ENCODE measurements at regions not wholly inside any gene's neighbourhood (a gene's known extent, or its start where the extent isn't known, plus 50 kb on each side); places are given as distances from the start of the nearest gene placed in this dataset.

DNA sequence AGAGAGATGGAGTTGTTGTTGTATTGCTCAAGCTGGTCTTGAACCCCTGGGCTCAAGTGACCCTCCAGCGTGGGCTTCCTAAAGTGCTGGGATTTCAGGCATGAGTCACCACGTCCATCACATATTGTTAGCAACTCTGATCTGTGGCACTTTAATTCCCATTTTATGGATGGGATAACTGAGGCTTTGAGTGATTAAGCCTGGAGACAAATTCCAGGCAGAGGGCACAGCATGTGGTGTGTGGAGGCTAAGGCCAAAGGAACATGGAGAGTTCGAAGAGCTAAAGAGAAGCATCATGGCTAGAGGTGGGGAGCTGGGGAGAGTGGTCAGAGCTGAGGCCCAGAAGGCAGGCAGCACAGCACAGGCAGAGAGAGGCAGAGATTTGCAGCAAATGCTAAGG is 458.4 kb downstream of the XPNPEP1 start:
- DNase-seq (ENCODE audit: low spot score) (no peak), ATAC-seq (no peak)
- ChIA-PET POLR2A (no interaction called here), CTCF (no interaction called here)
- Mint-ChIP-seq H3K9me3 (no peaks in the 10 kb centered on the region; the same call in 1 of the 2 replicates), H3K4me3 (no peak overlapping the region), H3K27me3 (ENCODE audit: low read depth) (peaks cover under 1% of the 10 kb centered on the region; the same call in 1 of the 2 replicates), H3K27ac (no peak overlapping the region), H3K36me3 (no peaks in the 10 kb centered on the region), H3K4me1 (peaks cover 15% of the 10 kb centered on the region; the same call in 1 of the 2 replicates)
- TF ChIP-seq, protein P1, sequence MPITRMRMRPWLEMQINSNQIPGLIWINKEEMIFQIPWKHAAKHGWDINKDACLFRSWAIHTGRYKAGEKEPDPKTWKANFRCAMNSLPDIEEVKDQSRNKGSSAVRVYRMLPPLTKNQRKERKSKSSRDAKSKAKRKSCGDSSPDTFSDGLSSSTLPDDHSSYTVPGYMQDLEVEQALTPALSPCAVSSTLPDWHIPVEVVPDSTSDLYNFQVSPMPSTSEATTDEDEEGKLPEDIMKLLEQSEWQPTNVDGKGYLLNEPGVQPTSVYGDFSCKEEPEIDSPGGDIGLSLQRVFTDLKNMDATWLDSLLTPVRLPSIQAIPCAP (CRISPR knock-in tag; IDR thresholded peaks at IDR 0.05), result no peak
- TF ChIP-seq, protein P2, sequence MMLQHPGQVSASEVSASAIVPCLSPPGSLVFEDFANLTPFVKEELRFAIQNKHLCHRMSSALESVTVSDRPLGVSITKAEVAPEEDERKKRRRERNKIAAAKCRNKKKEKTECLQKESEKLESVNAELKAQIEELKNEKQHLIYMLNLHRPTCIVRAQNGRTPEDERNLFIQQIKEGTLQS (CRISPR knock-in tag; conservative IDR thresholded peaks at IDR 0.05), result no peak
- TF ChIP-seq, protein P3, sequence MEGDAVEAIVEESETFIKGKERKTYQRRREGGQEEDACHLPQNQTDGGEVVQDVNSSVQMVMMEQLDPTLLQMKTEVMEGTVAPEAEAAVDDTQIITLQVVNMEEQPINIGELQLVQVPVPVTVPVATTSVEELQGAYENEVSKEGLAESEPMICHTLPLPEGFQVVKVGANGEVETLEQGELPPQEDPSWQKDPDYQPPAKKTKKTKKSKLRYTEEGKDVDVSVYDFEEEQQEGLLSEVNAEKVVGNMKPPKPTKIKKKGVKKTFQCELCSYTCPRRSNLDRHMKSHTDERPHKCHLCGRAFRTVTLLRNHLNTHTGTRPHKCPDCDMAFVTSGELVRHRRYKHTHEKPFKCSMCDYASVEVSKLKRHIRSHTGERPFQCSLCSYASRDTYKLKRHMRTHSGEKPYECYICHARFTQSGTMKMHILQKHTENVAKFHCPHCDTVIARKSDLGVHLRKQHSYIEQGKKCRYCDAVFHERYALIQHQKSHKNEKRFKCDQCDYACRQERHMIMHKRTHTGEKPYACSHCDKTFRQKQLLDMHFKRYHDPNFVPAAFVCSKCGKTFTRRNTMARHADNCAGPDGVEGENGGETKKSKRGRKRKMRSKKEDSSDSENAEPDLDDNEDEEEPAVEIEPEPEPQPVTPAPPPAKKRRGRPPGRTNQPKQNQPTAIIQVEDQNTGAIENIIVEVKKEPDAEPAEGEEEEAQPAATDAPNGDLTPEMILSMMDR (IDR thresholded peaks at IDR 0.05), result no peak
- TF ChIP-seq AR (CRISPR knock-in tag; IDR thresholded peaks at IDR 0.05) (no peak), GTF2I (CRISPR knock-in tag; conservative IDR thresholded peaks at IDR 0.05) (no peak; the same call in 1 of the 2 replicates), NFE2L1 (CRISPR knock-in tag; IDR thresholded peaks at IDR 0.05) (no peak), ETV6 (CRISPR knock-in tag; IDR thresholded peaks at IDR 0.05) (no peak), FOXP4 (CRISPR knock-in tag; IDR thresholded peaks at IDR 0.05) (no peak), RELA (CRISPR knock-in tag; IDR thresholded peaks at IDR 0.05; ENCODE audit: borderline replicate concordance) (no peak), TEAD1 (CRISPR knock-in tag; IDR thresholded peaks at IDR 0.05) (no peak), GABPB1 (CRISPR knock-in tag; IDR thresholded peaks at IDR 0.05) (no peak), FOXP1 (CRISPR knock-in tag; IDR thresholded peaks at IDR 0.05; ENCODE audit: borderline replicate concordance) (no peak), FOXJ3 (CRISPR knock-in tag; IDR thresholded peaks at IDR 0.05; ENCODE audit: borderline replicate concordance) (no peak), CBFB (CRISPR knock-in tag; IDR thresholded peaks at IDR 0.05; ENCODE audit: low read depth) (no peak), SOX15 (CRISPR knock-in tag; IDR thresholded peaks at IDR 0.05) (no peak), FOXK1 (CRISPR knock-in tag; IDR thresholded peaks at IDR 0.05) (no peak), NR3C1 (CRISPR knock-in tag; conservative IDR thresholded peaks at IDR 0.05; ENCODE audit: low read depth) (no peak)
- TF ChIP-seq, protein P4, sequence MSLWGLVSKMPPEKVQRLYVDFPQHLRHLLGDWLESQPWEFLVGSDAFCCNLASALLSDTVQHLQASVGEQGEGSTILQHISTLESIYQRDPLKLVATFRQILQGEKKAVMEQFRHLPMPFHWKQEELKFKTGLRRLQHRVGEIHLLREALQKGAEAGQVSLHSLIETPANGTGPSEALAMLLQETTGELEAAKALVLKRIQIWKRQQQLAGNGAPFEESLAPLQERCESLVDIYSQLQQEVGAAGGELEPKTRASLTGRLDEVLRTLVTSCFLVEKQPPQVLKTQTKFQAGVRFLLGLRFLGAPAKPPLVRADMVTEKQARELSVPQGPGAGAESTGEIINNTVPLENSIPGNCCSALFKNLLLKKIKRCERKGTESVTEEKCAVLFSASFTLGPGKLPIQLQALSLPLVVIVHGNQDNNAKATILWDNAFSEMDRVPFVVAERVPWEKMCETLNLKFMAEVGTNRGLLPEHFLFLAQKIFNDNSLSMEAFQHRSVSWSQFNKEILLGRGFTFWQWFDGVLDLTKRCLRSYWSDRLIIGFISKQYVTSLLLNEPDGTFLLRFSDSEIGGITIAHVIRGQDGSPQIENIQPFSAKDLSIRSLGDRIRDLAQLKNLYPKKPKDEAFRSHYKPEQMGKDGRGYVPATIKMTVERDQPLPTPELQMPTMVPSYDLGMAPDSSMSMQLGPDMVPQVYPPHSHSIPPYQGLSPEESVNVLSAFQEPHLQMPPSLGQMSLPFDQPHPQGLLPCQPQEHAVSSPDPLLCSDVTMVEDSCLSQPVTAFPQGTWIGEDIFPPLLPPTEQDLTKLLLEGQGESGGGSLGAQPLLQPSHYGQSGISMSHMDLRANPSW (CRISPR knock-in tag; conservative IDR thresholded peaks at IDR 0.05; ENCODE audit: low read depth), result no peak
- TF ChIP-seq, protein P5, sequence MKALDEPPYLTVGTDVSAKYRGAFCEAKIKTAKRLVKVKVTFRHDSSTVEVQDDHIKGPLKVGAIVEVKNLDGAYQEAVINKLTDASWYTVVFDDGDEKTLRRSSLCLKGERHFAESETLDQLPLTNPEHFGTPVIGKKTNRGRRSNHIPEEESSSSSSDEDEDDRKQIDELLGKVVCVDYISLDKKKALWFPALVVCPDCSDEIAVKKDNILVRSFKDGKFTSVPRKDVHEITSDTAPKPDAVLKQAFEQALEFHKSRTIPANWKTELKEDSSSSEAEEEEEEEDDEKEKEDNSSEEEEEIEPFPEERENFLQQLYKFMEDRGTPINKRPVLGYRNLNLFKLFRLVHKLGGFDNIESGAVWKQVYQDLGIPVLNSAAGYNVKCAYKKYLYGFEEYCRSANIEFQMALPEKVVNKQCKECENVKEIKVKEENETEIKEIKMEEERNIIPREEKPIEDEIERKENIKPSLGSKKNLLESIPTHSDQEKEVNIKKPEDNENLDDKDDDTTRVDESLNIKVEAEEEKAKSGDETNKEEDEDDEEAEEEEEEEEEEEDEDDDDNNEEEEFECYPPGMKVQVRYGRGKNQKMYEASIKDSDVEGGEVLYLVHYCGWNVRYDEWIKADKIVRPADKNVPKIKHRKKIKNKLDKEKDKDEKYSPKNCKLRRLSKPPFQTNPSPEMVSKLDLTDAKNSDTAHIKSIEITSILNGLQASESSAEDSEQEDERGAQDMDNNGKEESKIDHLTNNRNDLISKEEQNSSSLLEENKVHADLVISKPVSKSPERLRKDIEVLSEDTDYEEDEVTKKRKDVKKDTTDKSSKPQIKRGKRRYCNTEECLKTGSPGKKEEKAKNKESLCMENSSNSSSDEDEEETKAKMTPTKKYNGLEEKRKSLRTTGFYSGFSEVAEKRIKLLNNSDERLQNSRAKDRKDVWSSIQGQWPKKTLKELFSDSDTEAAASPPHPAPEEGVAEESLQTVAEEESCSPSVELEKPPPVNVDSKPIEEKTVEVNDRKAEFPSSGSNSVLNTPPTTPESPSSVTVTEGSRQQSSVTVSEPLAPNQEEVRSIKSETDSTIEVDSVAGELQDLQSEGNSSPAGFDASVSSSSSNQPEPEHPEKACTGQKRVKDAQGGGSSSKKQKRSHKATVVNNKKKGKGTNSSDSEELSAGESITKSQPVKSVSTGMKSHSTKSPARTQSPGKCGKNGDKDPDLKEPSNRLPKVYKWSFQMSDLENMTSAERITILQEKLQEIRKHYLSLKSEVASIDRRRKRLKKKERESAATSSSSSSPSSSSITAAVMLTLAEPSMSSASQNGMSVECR (CRISPR knock-in tag; IDR thresholded peaks at IDR 0.05; ENCODE audit: borderline replicate concordance), result no peak
- TF ChIP-seq, protein P6, sequence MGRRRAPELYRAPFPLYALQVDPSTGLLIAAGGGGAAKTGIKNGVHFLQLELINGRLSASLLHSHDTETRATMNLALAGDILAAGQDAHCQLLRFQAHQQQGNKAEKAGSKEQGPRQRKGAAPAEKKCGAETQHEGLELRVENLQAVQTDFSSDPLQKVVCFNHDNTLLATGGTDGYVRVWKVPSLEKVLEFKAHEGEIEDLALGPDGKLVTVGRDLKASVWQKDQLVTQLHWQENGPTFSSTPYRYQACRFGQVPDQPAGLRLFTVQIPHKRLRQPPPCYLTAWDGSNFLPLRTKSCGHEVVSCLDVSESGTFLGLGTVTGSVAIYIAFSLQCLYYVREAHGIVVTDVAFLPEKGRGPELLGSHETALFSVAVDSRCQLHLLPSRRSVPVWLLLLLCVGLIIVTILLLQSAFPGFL (CRISPR knock-in tag; IDR thresholded peaks at IDR 0.05; ENCODE audit: borderline replicate concordance), result no peak

Data from WTC11 (cell line).